ENCODE measurements at regions not wholly inside any gene's neighbourhood (a gene's known extent, or its start where the extent isn't known, plus 50 kb on each side); places are given as distances from the start of the nearest gene placed in this dataset.
"Not testable (repeated sequence)": the region's sequence is repeated elsewhere in the genome, so short reads cannot be mapped to it uniquely, and the experiment has no call there.

GRCh38 chrX:137215467-137215866 is 181.7 kb upstream of the GPR101 start:
- no peak for DNase-seq (ENCODE audit: low read depth, low spot score)
- no peak overlapping the region for H3K27ac ChIP-seq

- no peak for DNase-seq (ENCODE audit: low read depth, low spot score)
- H3K27ac ChIP-seq, result no peak overlapping the region
These were observed 178.4 kb upstream of the GPR101 start for GRCh38 chrX:137212078-137212632.

GRCh38 chrX:137198040-137198439 is 164.2 kb upstream of the GPR101 start:
- H3K27ac ChIP-seq, result peak overlapping the region; percentile 32
- peak; percentile 48 for DNase-seq (ENCODE audit: low read depth, low spot score)

- no peak for DNase-seq (ENCODE audit: low read depth, low spot score)
- H3K27ac ChIP-seq, result no peak overlapping the region
These were observed 162.2 kb upstream of the GPR101 start for GRCh38 chrX:137195991-137196390.

- H3K27ac ChIP-seq, result no peak overlapping the region
- DNase-seq (ENCODE audit: low read depth, low spot score), result no peak
These were observed 161.5 kb upstream of the GPR101 start for GRCh38 chrX:137195296-137195695.

- DNase-seq (ENCODE audit: low read depth, low spot score), result no peak
- H3K27ac ChIP-seq, result no peak overlapping the region
These were observed 160.4 kb upstream of the GPR101 start for GRCh38 chrX:137194164-137194563.

GRCh38 chrX:137187540-137187939 is 153.7 kb upstream of the GPR101 start:
- H3K27ac ChIP-seq, result no peak overlapping the region
- no peak for DNase-seq (ENCODE audit: low read depth, low spot score)

GRCh38 chrX:137178392-137178791 is 144.6 kb upstream of the GPR101 start:
- no peak for DNase-seq (ENCODE audit: low read depth, low spot score)
- H3K27ac ChIP-seq, result no peak overlapping the region

GRCh38 chrX:137172317-137172948 is 138.6 kb upstream of the GPR101 start:
- H3K27ac ChIP-seq, result no peak overlapping the region
- no peak for DNase-seq (ENCODE audit: low read depth, low spot score)

GRCh38 chrX:137171626-137172025 is 137.8 kb upstream of the GPR101 start:
- H3K27ac ChIP-seq, result no peak overlapping the region
- DNase-seq (ENCODE audit: low read depth, low spot score), result no peak

GRCh38 chrX:137166591-137166990 is 132.8 kb upstream of the GPR101 start:
- DNase-seq (ENCODE audit: low read depth, low spot score), result no peak
- no peak overlapping the region for H3K27ac ChIP-seq

GRCh38 chrX:137164329-137164728 is 130.5 kb upstream of the GPR101 start:
- DNase-seq (ENCODE audit: low read depth, low spot score), result no peak
- H3K27ac ChIP-seq, result no peak overlapping the region

- no peak overlapping the region for H3K27ac ChIP-seq
- no peak for DNase-seq (ENCODE audit: low read depth, low spot score)
These were observed 117.6 kb upstream of the GPR101 start for GRCh38 chrX:137151403-137151802.

GRCh38 chrX:137143864-137144263 is 110.1 kb upstream of the GPR101 start:
- no peak overlapping the region for H3K27ac ChIP-seq
- no peak for DNase-seq (ENCODE audit: low read depth, low spot score)

- DNase-seq (ENCODE audit: low read depth, low spot score), result not testable (repeated sequence)
These were observed 88.9 kb upstream of the GPR101 start for GRCh38 chrX:137122651-137123050.

GRCh38 chrX:137119049-137119448 is 85.3 kb upstream of the GPR101 start:
- no peak for DNase-seq (ENCODE audit: low read depth, low spot score)
- H3K27ac ChIP-seq, result peak overlapping the region; percentile 73

More at GRCh38 chrX:137122651-137123050, 88.9 kb upstream of the GPR101 start:
- not testable (repeated sequence) for H3K27ac ChIP-seq

GRCh38 chrX:137118536-137118935 is 84.7 kb upstream of the GPR101 start:
- H3K27ac ChIP-seq, result peak overlapping the region; percentile 73

GRCh38 chrX:137118136-137118535 is 84.3 kb upstream of the GPR101 start:
- DNase-seq (ENCODE audit: low read depth, low spot score), result peak; percentile 65
- H3K27ac ChIP-seq, result peak overlapping the region; percentile 73

More at GRCh38 chrX:137118536-137118935, 84.7 kb upstream of the GPR101 start:
- DNase-seq (ENCODE audit: low read depth, low spot score), result peak; percentile 24

- DNase-seq (ENCODE audit: low read depth, low spot score); H3K27ac ChIP-seq: not testable (repeated sequence)
These were observed 74.1 kb upstream of the GPR101 start for GRCh38 chrX:137107877-137108276.

- DNase-seq (ENCODE audit: low read depth, low spot score), result no peak
- H3K27ac ChIP-seq, result no peak overlapping the region
These were observed 67.6 kb upstream of the GPR101 start for GRCh38 chrX:137101273-137101990.

Measured in epithelial cell of prostate (primary cell).